NK-92 treated with Interleukin-12 subunit alpha and Interleukin-12 subunit beta, amount 100 ng/mL, for 24 hours (cell line): ENCODE measurements at regions not wholly inside any gene's neighbourhood (a gene's known extent, or its start where the extent isn't known, plus 50 kb on each side); places are given as distances from the start of the nearest gene placed in this dataset.
"Not testable (repeated sequence)": the region's sequence is repeated elsewhere in the genome, so short reads cannot be mapped to it uniquely, and the experiment has no call there.

Experiments
- DNase-seq: peaks from one replicate; lab custom pipeline; 2025; lab: John Stamatoyannopoulos, UW

- no peak for DNase-seq
Observed at GRCh38 chr9:28464481-28465216, 891.4 kb upstream of the C9orf72 start.

- DNase-seq, result no peak
Observed at GRCh38 chr9:28471261-28471660, 898.0 kb upstream of the C9orf72 start.

- DNase-seq, result no peak
Observed at GRCh38 chr9:28487561-28487960, 914.3 kb upstream of the C9orf72 start.

- no peak for DNase-seq
Observed at GRCh38 chr9:28491121-28491520, 917.8 kb upstream of the C9orf72 start.

- DNase-seq, result not testable (repeated sequence)
Observed at GRCh38 chr9:28498168-28498567, 924.9 kb upstream of the C9orf72 start.

GRCh38 chr9:28502189-28502588 is 928.9 kb upstream of the C9orf72 start:
- DNase-seq, result no peak

- DNase-seq, result no peak
Observed at GRCh38 chr9:28502741-28503140, 929.5 kb upstream of the C9orf72 start.

GRCh38 chr9:28503573-28503972 is 930.3 kb upstream of the C9orf72 start:
- no peak for DNase-seq

GRCh38 chr9:28518439-28518838 is 945.2 kb upstream of the C9orf72 start:
- DNase-seq, result no peak

- DNase-seq, result not testable (repeated sequence)
Observed at GRCh38 chr9:28524309-28524708, 951.0 kb upstream of the C9orf72 start.

GRCh38 chr9:28528049-28528448 is 954.8 kb upstream of the C9orf72 start:
- DNase-seq, result no peak

- DNase-seq, result no peak
Observed at GRCh38 chr9:28538132-28538531, 964.9 kb upstream of the C9orf72 start.

GRCh38 chr9:28539434-28540070 is 966.3 kb upstream of the C9orf72 start:
- DNase-seq, result no peak

GRCh38 chr9:28542928-28543327 is 969.6 kb upstream of the C9orf72 start:
- no peak for DNase-seq

GRCh38 chr9:28547527-28547926 is 974.2 kb upstream of the C9orf72 start:
- DNase-seq, result no peak

- no peak for DNase-seq
Observed at GRCh38 chr9:28563291-28563934, 990.1 kb upstream of the C9orf72 start.

- DNase-seq, result no peak
Observed at GRCh38 chr9:28583832-28584231, 1010.6 kb upstream of the C9orf72 start.

- no peak for DNase-seq
Observed at GRCh38 chr9:28584542-28584941, 1011.3 kb upstream of the C9orf72 start.

GRCh38 chr9:28587052-28587451 is 1013.8 kb upstream of the C9orf72 start:
- no peak for DNase-seq

- no peak for DNase-seq
Observed at GRCh38 chr9:28598408-28598807, 1025.1 kb upstream of the C9orf72 start.

- no peak for DNase-seq
Observed at GRCh38 chr9:28600226-28600625, 1026.9 kb upstream of the C9orf72 start.

GRCh38 chr9:28607843-28608242 is 1034.6 kb upstream of the C9orf72 start:
- DNase-seq, result no peak

GRCh38 chr9:28610339-28610738 is 1037.1 kb upstream of the C9orf72 start:
- no peak for DNase-seq
